ACC112 (cell line): ENCODE measurements at regions not wholly inside any gene's neighbourhood (a gene's known extent, or its start where the extent isn't known, plus 50 kb on each side); places are given as distances from the start of the nearest gene placed in this dataset.

ENCODE experiments used
- H2AFZ ChIP-seq: fragments of 200-600 bp; sonication (generic); one replicate; pipeline ENCODE4 v1.6.0; 2017; ENCODE audit warnings: antibody characterized with exemption, low read length; ENCODE audit not compliant: unreplicated experiment
- H3K27ac ChIP-seq: fragments of 200-600 bp; sonication (generic); 2 replicates; pipeline ENCODE4 v1.5.1; 2014; ENCODE audit warnings: low read depth, mild to moderate bottlenecking, antibody characterized with exemption, low read length, moderate library complexity
- H3K27me3 ChIP-seq: fragments of 200-600 bp; sonication (generic); 2 replicates; pipeline ENCODE4 v1.6.1; 2014; ENCODE audit warnings: mild to moderate bottlenecking, antibody characterized with exemption, low read length, moderate library complexity, mixed read lengths; ENCODE audit not compliant: insufficient read depth
- H3K36me3 ChIP-seq: fragments of 200-600 bp; sonication (generic); 2 replicates; pipeline ENCODE4 v1.6.1; 2016; ENCODE audit warnings: mild to moderate bottlenecking, antibody characterized with exemption, low read length, moderate library complexity, mixed read lengths; ENCODE audit not compliant: insufficient read depth
- H3K4me1 ChIP-seq: fragments of 200-600 bp; sonication (generic); one replicate; pipeline ENCODE4 v1.6.1; 2016; ENCODE audit warnings: low read length, mixed read lengths; ENCODE audit not compliant: insufficient read depth, unreplicated experiment, control insufficient read depth
- H3K4me3 ChIP-seq: fragments of 200-600 bp; sonication (generic); 2 replicates; pipeline ENCODE4 v1.5.1; 2014; ENCODE audit warnings: mild to moderate bottlenecking, low read depth, low read length
- H3K79me2 ChIP-seq: fragments of 200-600 bp; sonication (generic); one replicate; pipeline ENCODE4 v1.6.0; 2016; ENCODE audit warnings: low read length; ENCODE audit not compliant: control insufficient read depth, unreplicated experiment, insufficient read depth

- Histone ChIP-seq H3K4me3 (no peak overlapping the region), H3K4me1 (no peaks in the 10 kb centered on the region), H2AFZ (no peak overlapping the region), H3K36me3 (no peaks in the 10 kb centered on the region), H3K79me2 (no peaks in the 10 kb centered on the region), H3K27me3 (no peaks in the 10 kb centered on the region), H3K27ac (no peak overlapping the region)
Measured at GRCh38 chr1:14009582-14009981, 309.6 kb downstream of the PRDM2 start.

GRCh38 chr1:14010476-14010875 is 310.5 kb downstream of the PRDM2 start:
- Histone ChIP-seq H3K27me3 (no peaks in the 10 kb centered on the region), H3K79me2 (no peaks in the 10 kb centered on the region), H3K36me3 (no peaks in the 10 kb centered on the region), H3K4me1 (no peaks in the 10 kb centered on the region), H3K27ac (no peak overlapping the region), H3K4me3 (no peak overlapping the region), H2AFZ (no peak overlapping the region)

GRCh38 chr1:14011132-14011531 is 311.1 kb downstream of the PRDM2 start:
- no peaks in the 10 kb centered on the region for H3K27me3 ChIP-seq
- H3K4me1 ChIP-seq = no peaks in the 10 kb centered on the region
- no peaks in the 10 kb centered on the region for H3K36me3 ChIP-seq
- H3K4me3 ChIP-seq = no peak overlapping the region
- H3K79me2 ChIP-seq = no peaks in the 10 kb centered on the region
- H2AFZ ChIP-seq = no peak overlapping the region
- no peak overlapping the region for H3K27ac ChIP-seq

GRCh38 chr1:14011888-14012287 is 311.9 kb downstream of the PRDM2 start:
- Histone ChIP-seq H3K27ac (no peak overlapping the region), H3K27me3 (no peaks in the 10 kb centered on the region), H3K4me3 (no peak overlapping the region), H3K4me1 (no peaks in the 10 kb centered on the region), H3K36me3 (no peaks in the 10 kb centered on the region), H2AFZ (no peak overlapping the region), H3K79me2 (no peaks in the 10 kb centered on the region)

- Histone ChIP-seq H3K27ac (no peak overlapping the region), H3K4me3 (no peak overlapping the region), H3K4me1 (no peaks in the 10 kb centered on the region), H3K27me3 (no peaks in the 10 kb centered on the region), H3K79me2 (no peaks in the 10 kb centered on the region), H3K36me3 (no peaks in the 10 kb centered on the region), H2AFZ (no peak overlapping the region)
Measured at GRCh38 chr1:14014929-14015328, 314.9 kb downstream of the PRDM2 start.

- Histone ChIP-seq H3K79me2 (no peaks in the 10 kb centered on the region), H3K4me1 (no peaks in the 10 kb centered on the region), H3K4me3 (no peak overlapping the region), H3K27me3 (no peaks in the 10 kb centered on the region), H3K36me3 (no peaks in the 10 kb centered on the region), H2AFZ (no peak overlapping the region), H3K27ac (no peak overlapping the region)
Measured at GRCh38 chr1:14015917-14016316, 315.9 kb downstream of the PRDM2 start.

GRCh38 chr1:14017531-14017961 is 317.6 kb downstream of the PRDM2 start:
- no peak overlapping the region for H3K27ac ChIP-seq
- no peaks in the 10 kb centered on the region for H3K36me3 ChIP-seq
- no peaks in the 10 kb centered on the region for H3K27me3 ChIP-seq
- H3K4me1 ChIP-seq = no peaks in the 10 kb centered on the region
- H3K4me3 ChIP-seq = no peak overlapping the region
- no peak overlapping the region for H2AFZ ChIP-seq
- no peaks in the 10 kb centered on the region for H3K79me2 ChIP-seq

GRCh38 chr1:14019461-14019860 is 319.5 kb downstream of the PRDM2 start:
- Histone ChIP-seq H3K36me3 (no peaks in the 10 kb centered on the region), H2AFZ (no peak overlapping the region), H3K27ac (no peak overlapping the region), H3K79me2 (no peaks in the 10 kb centered on the region), H3K27me3 (no peaks in the 10 kb centered on the region), H3K4me3 (no peak overlapping the region), H3K4me1 (no peaks in the 10 kb centered on the region)

GRCh38 chr1:14020006-14020405 is 320.0 kb downstream of the PRDM2 start:
- H3K27me3 ChIP-seq = no peaks in the 10 kb centered on the region
- no peaks in the 10 kb centered on the region for H3K36me3 ChIP-seq
- no peak overlapping the region for H2AFZ ChIP-seq
- H3K79me2 ChIP-seq = no peaks in the 10 kb centered on the region
- no peak overlapping the region for H3K27ac ChIP-seq
- no peak overlapping the region for H3K4me3 ChIP-seq
- H3K4me1 ChIP-seq = no peaks in the 10 kb centered on the region

GRCh38 chr1:14027099-14027498 is 327.1 kb downstream of the PRDM2 start:
- Histone ChIP-seq H3K79me2 (no peaks in the 10 kb centered on the region), H2AFZ (no peak overlapping the region), H3K4me1 (no peaks in the 10 kb centered on the region), H3K27ac (no peak overlapping the region), H3K4me3 (no peak overlapping the region), H3K27me3 (no peaks in the 10 kb centered on the region), H3K36me3 (no peaks in the 10 kb centered on the region)

GRCh38 chr1:14031461-14031860 is 331.5 kb downstream of the PRDM2 start:
- no peak overlapping the region for H3K27ac ChIP-seq

More at GRCh38 chr1:14031461-14031860, 331.5 kb downstream of the PRDM2 start:
- no peaks in the 10 kb centered on the region for H3K36me3 ChIP-seq
- H3K4me1 ChIP-seq = no peaks in the 10 kb centered on the region
- H3K79me2 ChIP-seq = no peaks in the 10 kb centered on the region
- H3K4me3 ChIP-seq = no peak overlapping the region
- H3K27me3 ChIP-seq = no peaks in the 10 kb centered on the region
- H2AFZ ChIP-seq = no peak overlapping the region
